Naive thymus-derived CD4-positive, alpha-beta T cell (primary cell): ENCODE measurements at regions not wholly inside any gene's neighbourhood (a gene's known extent, or its start where the extent isn't known, plus 50 kb on each side); places are given as distances from the start of the nearest gene placed in this dataset.
"Not testable (repeated sequence)": the region's sequence is repeated elsewhere in the genome, so short reads cannot be mapped to it uniquely, and the experiment has no call there.

Experiments
- ATAC-seq: fragments of 150-1000 bp; cut with Tn5 transposase; 2 replicates; pipeline ENCODE4 v1.10.0; 2021; ENCODE audit warnings: mild to moderate bottlenecking, moderate library complexity
- CTCF ChIA-PET: fragments of 350-600 bp; sonication (Branson Sonifier 250); formaldehyde crosslinking; loops from one replicate; lab custom pipeline; 2021; ENCODE audit warnings: antibody characterized with exemption; lab: Charles Lee
- POLR2A ChIA-PET: fragments of 350-600 bp; sonication (Branson Sonifier 250); formaldehyde crosslinking; loops from one replicate; lab custom pipeline; 2021; ENCODE audit warnings: antibody characterized with exemption, inconsistent platforms; lab: Charles Lee
- DNase-seq, 9 donors: peaks; one replicate each; pipeline versions ENCODE4 v3.0.0 to v3.0.0-alpha.2; 2020 to 2022; ENCODE audit warnings: mixed read lengths in 1 of 9
- H3K27ac ChIP-seq: one replicate; pipeline ENCODE4 v1.7.0; 2013; ENCODE audit warnings: mild to moderate bottlenecking, low read depth, low read length, moderate library complexity
- H3K27me3 ChIP-seq, 2 donors: one replicate each; pipeline ENCODE4 v1.7.0; 2013; ENCODE audit warnings: low read length in 2 of 2, mild to moderate bottlenecking in 2 of 2, moderate library complexity in 2 of 2; ENCODE audit not compliant: control insufficient read depth in 2 of 2, insufficient read depth in 2 of 2
- H3K36me3 ChIP-seq, 3 experiments: 1 replicate in 2 of 3; 2 replicates in 1 of 3; pipeline ENCODE4 v1.7.0; 2013; ENCODE audit warnings: low read length in 3 of 3, mild to moderate bottlenecking in 3 of 3, moderate library complexity in 1 of 3; ENCODE audit not compliant: insufficient read depth in 3 of 3, control insufficient read depth in 2 of 3
- H3K4me1 ChIP-seq, 2 donors: one replicate each; pipeline ENCODE4 v1.7.0; 2013; ENCODE audit warnings: low read length in 2 of 2, mild to moderate bottlenecking in 2 of 2, moderate library complexity in 1 of 2; ENCODE audit not compliant: control insufficient read depth in 2 of 2, insufficient read depth in 2 of 2
- H3K4me3 ChIP-seq: 2 replicates; pipeline ENCODE4 v1.7.0; 2013; ENCODE audit warnings: mild to moderate bottlenecking, low read length
- H3K9me3 ChIP-seq, 3 experiments: 1 replicate in 2 of 3; 2 replicates in 1 of 3; pipeline ENCODE4 v1.7.0; 2013; ENCODE audit warnings: low read length in 3 of 3; ENCODE audit not compliant: control insufficient read depth in 2 of 3
- H3K27ac Mint-ChIP-seq, 9 donors: one replicate each; pipeline ENCODE4 v1.8.0; 2020 to 2022; ENCODE audit warnings: mixed read lengths in 9 of 9, mild to moderate bottlenecking in 8 of 9, moderate library complexity in 5 of 9, inconsistent platforms in 2 of 9
- H3K27me3 Mint-ChIP-seq, 5 donors: one replicate each; pipeline ENCODE4 v1.8.0; 2021 to 2022; ENCODE audit warnings: mixed read lengths in 5 of 5, mild to moderate bottlenecking in 1 of 5
- H3K36me3 Mint-ChIP-seq, 5 donors: one replicate each; pipeline ENCODE4 v1.8.0; 2020 to 2022; ENCODE audit warnings: mixed read lengths in 5 of 5, mild to moderate bottlenecking in 3 of 5, inconsistent platforms in 1 of 5
- H3K4me1 Mint-ChIP-seq, 7 donors: one replicate each; pipeline ENCODE4 v1.8.0; 2020 to 2022; ENCODE audit warnings: mixed read lengths in 7 of 7, mild to moderate bottlenecking in 3 of 7, inconsistent platforms in 1 of 7
- H3K4me3 Mint-ChIP-seq, 10 donors: one replicate each; pipeline ENCODE4 v1.8.0; 2020 to 2022; ENCODE audit warnings: mild to moderate bottlenecking in 10 of 10, mixed read lengths in 10 of 10, moderate library complexity in 6 of 10, inconsistent platforms in 2 of 10
- H3K9me3 Mint-ChIP-seq, 11 donors: one replicate each; pipeline ENCODE4 v1.8.0; 2020 to 2022; ENCODE audit warnings: mixed read lengths in 11 of 11, mild to moderate bottlenecking in 4 of 11, inconsistent platforms in 1 of 11, moderate library complexity in 1 of 11
- intact Hi-C, 2 donors: fragments of 100-400 bp; cut with micrococcal nuclease; formaldehyde crosslinking; loops; one replicate each; pipeline ENCODE4 v1.15.1; 2023

GRCh38 chr10:22097696-22098095 is 94.2 kb upstream of the DNAJC1 start:
- no peak for ATAC-seq
- Histone ChIP-seq H3K27ac (no peak overlapping the region), H3K9me3 (no peaks in the 10 kb centered on the region), H3K36me3 (no peaks in the 10 kb centered on the region), H3K27me3 (no peaks in the 10 kb centered on the region), H3K4me1 (no peaks in the 10 kb centered on the region), H3K4me3 (no peak overlapping the region)
- POLR2A ChIA-PET: no interaction called here
- no peaks in the 10 kb centered on the region for H3K4me1 Mint-ChIP-seq
- DNase-seq: no peak
- CTCF ChIA-PET: no interaction called here
- no peak overlapping the region for H3K27ac Mint-ChIP-seq
- H3K27me3 Mint-ChIP-seq: peaks cover 0 to 3% (median 0%) of the 10 kb centered on the region in 5 donors
- intact Hi-C loops: no loop called here
- no peak overlapping the region for H3K4me3 Mint-ChIP-seq
- H3K9me3 Mint-ChIP-seq: peaks cover 0 to 7% (median 0%) of the 10 kb centered on the region in 11 donors
- no peaks in the 10 kb centered on the region for H3K36me3 Mint-ChIP-seq

- DNase-seq, H3K27ac ChIP-seq, intact Hi-C loops, H3K27ac Mint-ChIP-seq, POLR2A ChIA-PET, H3K4me3 Mint-ChIP-seq, H3K4me3 ChIP-seq, H3K36me3 ChIP-seq, H3K36me3 Mint-ChIP-seq, H3K4me1 Mint-ChIP-seq, CTCF ChIA-PET, H3K9me3 Mint-ChIP-seq, H3K9me3 ChIP-seq, H3K4me1 ChIP-seq, ATAC-seq, H3K27me3 Mint-ChIP-seq, H3K27me3 ChIP-seq: not testable (repeated sequence)
Measured at GRCh38 chr10:22091260-22091659, 87.7 kb upstream of the DNAJC1 start.

GRCh38 chr10:22087402-22087738 is 83.8 kb upstream of the DNAJC1 start:
- no peak for DNase-seq
- H3K9me3 ChIP-seq: no peaks in the 10 kb centered on the region
- H3K36me3 Mint-ChIP-seq: peaks cover 0 to 6% (median 0%) of the 10 kb centered on the region in 5 donors
- intact Hi-C loops: no loop called here
- no peaks in the 10 kb centered on the region for H3K4me1 ChIP-seq
- no peaks in the 10 kb centered on the region for H3K36me3 ChIP-seq
- CTCF ChIA-PET: no interaction called here
- H3K4me3 Mint-ChIP-seq: no peak overlapping the region
- H3K27ac ChIP-seq: no peak overlapping the region
- POLR2A ChIA-PET: no interaction called here
- no peak for ATAC-seq
- peaks cover 0 to 4% (median 0%) of the 10 kb centered on the region in 11 donors for H3K9me3 Mint-ChIP-seq
- no peak overlapping the region for H3K4me3 ChIP-seq
- no peak overlapping the region for H3K27ac Mint-ChIP-seq
- peaks cover 11 to 31% (median 21%) of the 10 kb centered on the region in 5 donors for H3K27me3 Mint-ChIP-seq
- no peaks in the 10 kb centered on the region for H3K27me3 ChIP-seq
- H3K4me1 Mint-ChIP-seq: peaks cover 0 to 4% (median 0%) of the 10 kb centered on the region in 7 donors

GRCh38 chr10:22086730-22087401 is 83.3 kb upstream of the DNAJC1 start:
- H3K4me1 ChIP-seq: no peaks in the 10 kb centered on the region
- ChIA-PET CTCF (no interaction called here), POLR2A (no interaction called here)
- no peak overlapping the region for H3K27ac Mint-ChIP-seq
- intact Hi-C loops: no loop called here
- H3K9me3 Mint-ChIP-seq: peaks cover 0 to 4% (median 0%) of the 10 kb centered on the region in 11 donors
- H3K36me3 Mint-ChIP-seq: peaks cover 0 to 6% (median 0%) of the 10 kb centered on the region in 5 donors
- ATAC-seq (no peak), DNase-seq (no peak)
- peaks cover 0 to 4% (median 0%) of the 10 kb centered on the region in 7 donors for H3K4me1 Mint-ChIP-seq
- peaks cover 11 to 31% (median 25%) of the 10 kb centered on the region in 5 donors for H3K27me3 Mint-ChIP-seq
- H3K4me3 ChIP-seq: no peak overlapping the region
- H3K36me3 ChIP-seq: no peaks in the 10 kb centered on the region
- no peak overlapping the region for H3K4me3 Mint-ChIP-seq
- H3K27ac ChIP-seq: no peak overlapping the region
- H3K27me3 ChIP-seq: no peaks in the 10 kb centered on the region
- H3K9me3 ChIP-seq: no peaks in the 10 kb centered on the region

- not testable (repeated sequence) for H3K4me1 Mint-ChIP-seq, H3K27ac Mint-ChIP-seq
- H3K27me3 Mint-ChIP-seq: peaks cover 13 to 66% (median 49%) of the 10 kb centered on the region in 5 donors
Measured at GRCh38 chr10:22079921-22080320, 76.4 kb upstream of the DNAJC1 start.

GRCh38 chr10:22071332-22071731 is 67.8 kb upstream of the DNAJC1 start:
- no peak overlapping the region for H3K27ac ChIP-seq
- ATAC-seq (no peak), DNase-seq (no peak)
- Mint-ChIP-seq H3K27ac (no peak overlapping the region), H3K4me3 (no peak overlapping the region), H3K36me3 (peaks cover 0 to 16% (median 2%) of the 10 kb centered on the region in 5 donors), H3K27me3 (peaks cover 8 to 24% (median 16%) of the 10 kb centered on the region in 5 donors), H3K4me1 (no peaks in the 10 kb centered on the region), H3K9me3 (peaks cover 7 to 71% (median 35%) of the 10 kb centered on the region in 11 donors)
- POLR2A ChIA-PET: interaction anchor here (0.6 kb wide), 1 partner anchor 62 kb away, joined by 3 read pairs; no protein-coding TSS in a partner anchor
- CTCF ChIA-PET: interaction anchor here (0.7 kb wide), 1 partner anchor 15 kb away, joined by 3 read pairs; no protein-coding TSS in a partner anchor
- H3K36me3 ChIP-seq: no peaks in the 10 kb centered on the region
- H3K27me3 ChIP-seq: no peaks in the 10 kb centered on the region
- H3K4me3 ChIP-seq: no peak overlapping the region
- H3K4me1 ChIP-seq: no peaks in the 10 kb centered on the region
- intact Hi-C loops: no loop called here
- peaks cover 0 to 13% (median 7%) of the 10 kb centered on the region in 3 experiments for H3K9me3 ChIP-seq

More at GRCh38 chr10:22079921-22080320, 76.4 kb upstream of the DNAJC1 start:
- H3K36me3 ChIP-seq, H3K4me1 ChIP-seq, H3K27ac ChIP-seq, intact Hi-C loops, H3K4me3 Mint-ChIP-seq, H3K9me3 ChIP-seq, H3K27me3 ChIP-seq, DNase-seq, H3K4me3 ChIP-seq, ATAC-seq, CTCF ChIA-PET, POLR2A ChIA-PET: not testable (repeated sequence)
- Mint-ChIP-seq H3K36me3 (peaks cover 0 to 12% (median 0%) of the 10 kb centered on the region in 5 donors), H3K9me3 (peaks cover 0 to 21% (median 8%) of the 10 kb centered on the region in 11 donors)

GRCh38 chr10:22067091-22067490 is 63.6 kb upstream of the DNAJC1 start:
- no peak for ATAC-seq
- DNase-seq: no peak
- POLR2A ChIA-PET: no interaction called here

More at GRCh38 chr10:22067091-22067490, 63.6 kb upstream of the DNAJC1 start:
- no peak overlapping the region for H3K4me3 ChIP-seq
- peaks cover 0 to 13% (median 7%) of the 10 kb centered on the region in 3 experiments for H3K9me3 ChIP-seq
- Mint-ChIP-seq H3K36me3 (peaks cover 0 to 16% (median 5%) of the 10 kb centered on the region in 5 donors), H3K27me3 (peaks cover 0 to 8% (median 4%) of the 10 kb centered on the region in 5 donors), H3K9me3 (peaks cover 6 to 64% (median 31%) of the 10 kb centered on the region in 11 donors), H3K4me1 (no peaks in the 10 kb centered on the region), H3K4me3 (no peak overlapping the region), H3K27ac (no peak overlapping the region)
- H3K27me3 ChIP-seq: no peaks in the 10 kb centered on the region
- intact Hi-C loops: loop anchor here in 1 of 2 donors (1.0 to 2.0 kb wide), 2 partner anchors 56 to 74 kb away; no protein-coding TSS in a partner anchor
- CTCF ChIA-PET: interaction anchor here (0.6 kb wide), 1 partner anchor 807 kb away, joined by 3 read pairs; no protein-coding TSS in a partner anchor
- no peak overlapping the region for H3K27ac ChIP-seq
- no peaks in the 10 kb centered on the region for H3K4me1 ChIP-seq
- no peaks in the 10 kb centered on the region for H3K36me3 ChIP-seq
